HG02642 (cell line): ENCODE measurements at regions not wholly inside any gene's neighbourhood (a gene's known extent, or its start where the extent isn't known, plus 50 kb on each side); places are given as distances from the start of the nearest gene placed in this dataset.

Source experiments
- ATAC-seq: cut with Tn5 transposase; IDR thresholded peaks from one replicate; pipeline ENCODE4 v1.9.1; 2021; ENCODE audit warnings: mild to moderate bottlenecking; ENCODE audit not compliant: unreplicated experiment, poor library complexity

DNA sequence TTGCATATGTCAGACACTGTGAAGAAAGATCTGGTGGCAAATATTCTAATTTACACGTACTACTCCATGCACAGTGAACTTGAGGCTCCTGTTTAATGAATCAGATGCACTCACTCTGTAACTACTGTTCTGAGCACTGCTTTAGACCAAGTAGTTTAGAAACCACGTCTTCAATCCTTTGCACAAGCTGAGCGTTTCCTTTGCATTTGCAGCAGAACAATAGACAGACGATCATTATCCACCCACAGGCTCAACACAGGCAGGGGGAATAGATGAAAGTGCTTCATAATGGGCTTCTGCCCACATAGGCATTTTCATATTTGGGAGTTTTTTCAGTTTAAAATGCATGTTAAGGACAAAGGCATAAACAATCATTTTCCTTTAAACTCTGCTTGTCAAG is 423.3 kb upstream of the ADAMTS16 start:
- no peak for ATAC-seq

- no peak for ATAC-seq
These were observed 422.7 kb upstream of the ADAMTS16 start for GRCh38 chr5:4717446-4717845.

- no peak for ATAC-seq
These were observed 419.3 kb upstream of the ADAMTS16 start for GRCh38 chr5:4720831-4721230.

DNA sequence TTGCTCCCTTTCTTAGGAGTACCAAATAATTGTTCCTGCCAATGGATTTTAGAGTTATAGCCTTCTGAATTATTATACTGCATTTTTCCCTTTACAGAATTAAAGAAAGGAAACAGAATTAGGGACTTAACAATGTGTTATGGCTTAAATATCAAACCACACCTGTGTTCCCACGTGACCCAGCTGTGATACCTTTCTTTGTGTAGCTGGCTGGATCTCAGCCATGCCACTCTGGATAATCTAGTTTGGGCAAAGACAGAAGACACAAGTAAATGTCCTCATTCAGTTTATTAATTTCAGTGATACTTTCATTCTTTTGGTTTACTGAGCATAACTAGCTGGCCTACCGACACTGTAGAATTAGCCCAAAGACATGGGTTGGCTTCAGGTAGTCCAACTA is 417.2 kb upstream of the ADAMTS16 start:
- no peak for ATAC-seq

- ATAC-seq: no peak
These were observed 414.5 kb upstream of the ADAMTS16 start for GRCh38 chr5:4725594-4725993.

GRCh38 chr5:4730279-4730678 is 409.9 kb upstream of the ADAMTS16 start:
- no peak for ATAC-seq

DNA sequence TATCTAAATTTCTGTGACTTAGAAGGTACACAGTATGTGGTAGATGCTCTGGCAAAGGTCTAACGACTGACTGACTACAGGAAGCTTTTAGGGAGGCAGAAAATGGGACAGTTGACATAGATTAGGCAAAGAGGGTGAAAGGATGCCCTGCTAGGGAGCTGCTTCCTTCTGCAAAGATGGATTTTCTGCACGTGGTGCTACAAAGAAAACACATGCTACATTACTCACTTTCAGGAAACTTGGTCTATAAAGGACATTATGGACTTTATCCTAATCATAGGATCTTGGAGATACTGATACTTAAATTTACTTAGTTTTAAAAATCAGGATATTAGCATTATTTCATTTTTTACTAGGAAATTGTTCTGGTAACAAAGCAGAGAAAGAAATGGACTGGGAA is 405.8 kb upstream of the ADAMTS16 start:
- no peak for ATAC-seq

- no peak for ATAC-seq
These were observed 404.9 kb upstream of the ADAMTS16 start for GRCh38 chr5:4735261-4735660.

DNA sequence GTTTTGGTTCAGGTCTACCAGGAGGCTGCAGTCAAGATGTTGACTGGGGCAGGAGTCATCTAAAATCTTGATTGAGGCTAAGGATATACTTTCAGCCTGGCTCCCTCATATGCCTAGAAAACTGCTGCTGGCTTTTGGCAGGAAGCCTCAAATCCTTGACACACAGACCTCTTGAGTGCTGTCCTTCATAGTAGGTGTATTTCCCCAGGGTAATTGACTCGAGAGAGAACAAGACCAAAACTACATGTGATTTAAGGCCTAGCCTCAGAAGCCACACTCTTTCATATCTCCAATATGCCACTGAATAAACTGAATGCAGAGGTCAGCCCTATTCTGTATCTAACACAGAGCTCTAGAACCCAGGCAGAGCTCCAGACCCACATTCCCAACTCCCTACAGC is 402.3 kb upstream of the ADAMTS16 start:
- no peak for ATAC-seq

GRCh38 chr5:4738298-4738697 is 401.8 kb upstream of the ADAMTS16 start:
- no peak for ATAC-seq

GRCh38 chr5:4740156-4740555 is 400.0 kb upstream of the ADAMTS16 start:
- no peak for ATAC-seq

DNA sequence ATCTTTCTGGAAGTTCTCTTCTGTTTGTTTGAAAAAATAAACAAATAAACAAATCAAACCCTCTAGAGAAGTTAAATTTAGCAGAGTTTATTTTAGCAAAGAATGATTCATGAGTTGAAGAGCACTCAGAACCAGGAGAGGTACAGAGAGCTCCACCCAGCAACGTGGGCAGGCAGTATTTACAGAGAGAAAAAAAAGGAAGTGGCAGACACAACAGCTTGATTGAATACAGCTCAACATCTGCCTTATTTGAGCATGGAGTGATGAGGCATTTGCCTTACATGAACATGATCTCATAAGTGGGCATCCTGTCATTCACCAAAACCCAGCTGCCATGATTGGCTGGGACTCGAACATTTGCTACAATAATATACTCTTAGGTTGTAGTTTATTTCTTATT is 381.6 kb upstream of the ADAMTS16 start:
- no peak for ATAC-seq

DNA sequence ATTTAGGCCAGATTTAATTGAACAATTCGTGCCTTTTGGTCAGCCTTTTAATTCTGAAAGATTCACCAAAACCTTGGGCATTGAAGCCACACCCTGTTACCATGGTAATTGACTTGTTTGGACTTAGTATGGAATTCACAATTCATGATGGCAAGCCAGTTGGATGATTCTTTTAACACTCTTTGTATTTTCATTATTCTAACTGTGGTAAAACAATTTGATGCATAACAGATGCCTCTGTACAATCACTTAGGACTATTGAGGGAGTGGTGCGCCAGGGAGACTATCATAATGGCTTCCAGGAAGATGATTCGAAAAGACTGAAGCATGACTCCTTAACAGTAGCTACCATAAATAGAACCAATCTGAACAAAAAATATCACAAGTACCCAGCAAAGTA is 381.1 kb upstream of the ADAMTS16 start:
- no peak for ATAC-seq

- no peak for ATAC-seq
These were observed 377.8 kb upstream of the ADAMTS16 start for GRCh38 chr5:4762316-4762715.

DNA sequence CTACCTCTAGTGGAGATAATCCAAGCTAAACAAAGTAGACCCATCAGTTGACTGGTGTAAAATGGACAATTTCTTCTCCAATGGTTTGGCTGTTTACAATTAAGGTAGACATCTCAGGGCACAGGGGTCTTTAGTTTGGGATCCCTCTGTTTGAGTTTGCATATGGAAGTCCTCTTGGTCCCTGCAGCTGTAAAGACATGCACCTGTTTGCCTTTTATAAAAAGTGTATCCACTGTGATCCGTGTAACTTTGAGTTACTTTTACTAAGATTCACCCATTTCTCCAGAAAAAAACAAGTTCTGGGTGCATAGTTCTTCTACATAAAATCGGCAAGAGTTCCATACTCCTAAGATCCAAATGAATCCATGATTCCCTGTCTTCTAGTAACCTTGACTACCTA is 374.7 kb upstream of the ADAMTS16 start:
- no peak for ATAC-seq

DNA sequence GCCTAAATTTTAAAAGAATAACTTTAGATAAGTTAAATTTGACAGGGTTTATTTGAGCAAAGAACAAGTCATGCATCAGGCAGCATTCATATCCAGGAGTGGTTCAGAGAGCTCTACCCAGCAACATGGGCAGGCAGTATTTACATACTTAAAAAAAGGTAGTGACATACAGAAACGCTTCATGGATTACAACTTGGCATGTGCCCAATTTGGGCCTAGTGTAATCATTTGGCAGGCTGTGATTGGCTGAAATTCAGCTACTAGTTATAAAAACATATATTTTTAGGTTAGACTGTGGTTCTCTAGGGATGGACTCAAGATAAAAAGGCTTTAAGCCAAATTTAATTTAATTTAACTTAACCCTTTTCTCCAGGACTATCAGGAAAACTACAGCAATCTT is 374.0 kb upstream of the ADAMTS16 start:
- no peak for ATAC-seq

DNA sequence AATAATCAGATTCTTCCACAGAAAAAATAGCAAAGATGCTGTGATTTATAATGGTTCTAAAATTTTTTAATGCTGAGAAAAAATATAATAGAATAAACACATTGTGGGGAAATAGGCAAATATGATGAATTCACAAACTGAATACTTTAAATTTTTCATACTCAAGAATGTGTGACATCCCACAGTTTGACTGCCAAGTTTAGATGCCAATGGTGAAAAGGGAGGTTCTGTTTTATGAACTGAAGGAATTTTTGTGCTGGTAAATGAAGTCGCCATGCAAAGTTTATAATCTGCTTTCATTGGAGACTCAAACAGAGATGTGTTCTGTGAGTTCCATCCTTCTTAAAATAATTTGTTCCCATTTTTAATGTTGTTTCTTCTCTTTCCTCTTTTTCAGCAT is 367.5 kb upstream of the ADAMTS16 start:
- ATAC-seq: no peak

DNA sequence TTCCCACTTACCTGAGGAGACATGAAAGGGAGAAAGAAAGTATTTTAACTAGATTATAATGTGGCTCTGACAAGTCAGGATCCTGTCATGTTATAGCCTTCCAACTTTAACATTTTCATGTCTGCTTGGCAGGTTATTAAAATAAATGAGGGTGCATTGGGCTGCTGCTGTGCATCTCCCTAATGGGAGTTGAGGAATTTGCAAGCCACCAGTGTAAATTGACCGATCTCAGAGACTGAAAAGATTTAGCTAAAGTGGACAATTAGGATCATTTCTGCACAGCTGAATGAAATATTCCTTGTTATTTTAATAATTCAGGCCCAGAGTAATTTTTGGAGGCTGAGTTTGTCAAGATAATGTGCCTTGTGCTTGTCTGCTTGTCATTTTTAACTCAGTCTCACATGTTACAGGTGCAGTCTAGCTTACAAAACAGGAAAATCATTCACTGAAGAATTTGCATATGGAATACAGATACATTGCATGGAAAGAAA is 366.3 kb upstream of the ADAMTS16 start:
- no peak for ATAC-seq

- no peak for ATAC-seq
These were observed 362.7 kb upstream of the ADAMTS16 start for GRCh38 chr5:4777435-4777834.

DNA sequence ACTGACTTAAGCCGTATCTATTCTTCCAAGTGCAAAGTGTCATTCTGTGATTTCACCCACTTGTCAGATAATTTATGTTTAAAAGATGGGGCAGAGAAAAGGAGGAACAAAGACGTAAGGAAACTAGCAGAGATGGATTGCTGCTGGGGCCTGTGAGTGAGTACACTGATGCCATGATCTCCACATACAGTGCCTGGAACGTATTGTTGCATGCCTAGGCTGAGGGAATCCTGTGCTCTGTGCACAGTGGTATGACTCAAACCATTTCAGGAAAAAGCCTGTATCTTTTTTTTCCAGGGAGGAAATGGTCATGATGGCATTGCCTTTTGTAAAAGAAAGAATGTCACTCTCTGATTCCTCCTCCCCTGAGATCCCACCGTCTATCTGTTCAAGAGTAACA is 359.5 kb upstream of the ADAMTS16 start:
- ATAC-seq: no peak

- no peak for ATAC-seq
These were observed 358.8 kb upstream of the ADAMTS16 start for GRCh38 chr5:4781299-4781698.

DNA sequence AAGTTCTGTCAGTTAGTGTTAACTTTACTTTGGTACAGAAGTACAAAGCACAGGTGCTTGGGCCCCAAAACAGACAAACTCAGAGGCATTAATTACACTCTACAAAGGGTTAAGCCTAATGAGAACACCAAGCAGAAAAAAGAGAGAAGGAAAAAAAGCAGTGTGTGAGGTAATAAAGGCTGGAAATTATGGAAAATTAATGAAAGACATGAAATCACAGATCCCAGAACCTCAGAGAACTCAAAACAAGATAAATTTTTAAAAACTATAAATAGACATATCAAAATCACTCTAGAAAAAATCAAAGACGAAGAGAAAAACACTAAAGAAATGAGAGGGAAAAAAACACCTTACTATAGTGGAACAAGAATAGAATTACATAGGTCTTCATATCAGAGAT is 354.2 kb upstream of the ADAMTS16 start:
- ATAC-seq: no peak

DNA sequence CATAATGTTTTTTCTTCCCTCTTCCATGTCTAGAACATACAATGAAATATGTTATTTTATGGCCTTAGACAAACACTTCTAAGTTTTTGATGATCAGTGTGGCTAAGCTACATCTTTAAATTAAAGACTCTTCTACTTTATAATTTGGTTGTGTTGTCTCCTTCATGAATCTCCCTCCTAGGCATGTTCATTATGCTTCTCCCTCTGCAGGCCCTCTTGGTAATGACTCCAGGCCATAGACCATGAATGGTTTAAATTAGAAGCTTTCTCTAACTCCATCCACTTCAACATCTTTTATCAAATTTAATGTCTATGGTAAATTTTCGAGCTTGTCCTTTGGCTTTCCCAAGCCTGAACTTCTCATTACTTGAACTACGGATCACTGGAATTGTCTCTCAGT is 342.7 kb upstream of the ADAMTS16 start:
- ATAC-seq: no peak
